ENCODE measurements at regions not wholly inside any gene's neighbourhood (a gene's known extent, or its start where the extent isn't known, plus 50 kb on each side); places are given as distances from the start of the nearest gene placed in this dataset.

DNA sequence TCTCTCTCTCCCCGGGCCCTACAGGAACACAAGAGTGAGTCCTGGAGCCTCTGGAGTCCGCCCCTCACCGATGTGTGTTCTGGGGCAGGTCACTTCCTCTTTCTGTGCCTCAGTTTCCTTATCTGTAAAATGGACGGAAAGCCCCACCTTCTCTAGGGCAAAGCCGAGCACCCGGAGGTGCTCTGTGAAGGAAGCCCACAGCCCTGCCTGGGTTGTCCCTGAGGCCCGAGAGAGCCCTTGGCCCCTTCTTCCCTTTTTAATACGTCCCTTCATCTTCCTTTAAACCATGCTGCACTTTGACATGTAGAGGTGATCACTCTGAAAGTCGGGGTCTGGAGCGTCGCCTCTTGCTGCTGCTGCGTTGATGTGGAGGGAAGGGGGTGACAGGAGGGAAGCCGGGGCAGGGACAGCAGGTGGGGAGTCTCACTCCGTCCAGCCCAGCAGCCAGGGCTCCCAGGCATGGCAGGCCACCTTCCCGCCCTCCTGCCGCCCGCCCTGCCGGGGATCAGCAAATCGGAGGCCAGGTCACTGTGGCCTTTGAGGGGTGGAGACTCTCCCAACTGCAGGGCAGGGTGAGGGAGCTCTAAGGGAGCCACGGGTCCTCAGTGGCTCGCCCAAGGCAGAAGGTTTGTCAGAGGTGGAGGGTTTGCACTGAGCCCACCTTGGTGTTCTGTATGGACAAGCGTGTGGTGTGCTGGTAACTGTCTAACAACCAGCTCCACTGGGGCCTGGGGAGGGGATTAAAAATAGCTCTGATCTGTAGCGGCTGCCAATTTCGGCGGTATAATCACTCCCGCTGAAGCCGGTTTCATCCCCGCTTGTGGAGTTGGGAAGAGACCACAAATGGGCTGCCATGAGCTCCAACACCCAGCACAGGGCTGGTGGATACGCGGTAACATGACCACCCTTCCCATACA is 135.9 kb upstream of the ID2 start:
- TF ChIP-seq EZH2 (IDR thresholded peaks at IDR 0.05; ENCODE audit: insufficient read depth, poor library complexity, severe bottlenecking): no peak
- TF ChIP-seq EZH2phosphoT487 (IDR thresholded peaks at IDR 0.05; ENCODE audit: insufficient read depth, low read depth): no peak

All from GM23248 (cell line).